Spleen (tissue), 7 donors: ENCODE measurements at regions not wholly inside any gene's neighbourhood (a gene's known extent, or its start where the extent isn't known, plus 50 kb on each side); places are given as distances from the start of the nearest gene placed in this dataset.

Experiments
- CTCF ChIP-seq, 11 experiments: fragments of 200-600 bp in 7 of 11; fragments of 450-650 bp in 4 of 11; sonication (generic) in 4 of 11; IDR thresholded peaks in 8 of 11; conservative IDR thresholded peaks in 3 of 11; 1 replicate in 7 of 11; 2 replicates in 4 of 11; pipeline versions ENCODE4 v1.4.0 to v1.8.0; 2016 to 2021; ENCODE audit warnings: antibody characterized with exemption in 11 of 11, inconsistent platforms in 4 of 11, mild to moderate bottlenecking in 1 of 11
- POLR2AphosphoS5 ChIP-seq, 3 donors: sonication (generic); formaldehyde crosslinking; IDR thresholded peaks; one replicate each; pipeline ENCODE4 v1.5.1; 2017; ENCODE audit warnings: antibody characterized with exemption in 3 of 3
- donor health status: DM: no; HTN: no; CAD: no; lungs with moderate emphysema.
- donor health status: DM: no; HTN: no; CAD: no.
- donor health status: DM: no; HTN: no; CAD: no.

- TF ChIP-seq POLR2AphosphoS5 (IDR thresholded peaks at IDR 0.05) = no peak
- no peak for TF ChIP-seq CTCF (IDR thresholded peaks at IDR 0.05 in 8 of 11, conservative IDR thresholded peaks at IDR 0.05 in 3 of 11)
Observed at GRCh38 chr15:69780374-69780773, 317.3 kb downstream of the TLE3 start.
